ACHN (cell line): ENCODE measurements at regions not wholly inside any gene's neighbourhood (a gene's known extent, or its start where the extent isn't known, plus 50 kb on each side); places are given as distances from the start of the nearest gene placed in this dataset.

Experiments
- DNase-seq: peaks from one replicate; pipeline ENCODE4 v3.0.0-alpha.2; 2015
- in situ Hi-C: cut with HindIII; loops from 2 replicates; pipeline ENCODE4 v1.10.0; 2017; ENCODE audit warnings: low sequenced_read_pairs, low pct_ligation_motif_present, low pct_unique_long_range_greater_than_20kb

DNA sequence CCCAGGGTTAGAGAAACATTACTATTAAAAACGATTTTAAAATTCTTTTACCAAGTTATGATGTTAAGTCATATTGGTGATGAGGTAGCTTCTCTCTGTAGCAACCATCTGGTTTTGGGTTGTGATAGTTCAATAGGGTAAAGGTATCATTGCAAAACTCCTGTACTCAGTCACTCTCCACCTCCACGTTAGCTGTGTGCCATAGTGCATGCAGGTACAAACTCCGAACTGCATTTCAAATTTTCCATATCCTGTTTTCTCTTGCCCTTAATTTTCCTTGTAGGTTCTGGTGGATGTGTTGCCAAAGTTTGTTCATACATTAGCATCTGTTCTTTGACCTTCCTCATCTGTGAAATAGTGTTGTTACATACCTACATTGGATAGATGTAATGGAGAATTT lies 53.1 kb upstream of the ARRDC3 start:
- no peak for DNase-seq
- in situ Hi-C loops: no loop called here

DNA sequence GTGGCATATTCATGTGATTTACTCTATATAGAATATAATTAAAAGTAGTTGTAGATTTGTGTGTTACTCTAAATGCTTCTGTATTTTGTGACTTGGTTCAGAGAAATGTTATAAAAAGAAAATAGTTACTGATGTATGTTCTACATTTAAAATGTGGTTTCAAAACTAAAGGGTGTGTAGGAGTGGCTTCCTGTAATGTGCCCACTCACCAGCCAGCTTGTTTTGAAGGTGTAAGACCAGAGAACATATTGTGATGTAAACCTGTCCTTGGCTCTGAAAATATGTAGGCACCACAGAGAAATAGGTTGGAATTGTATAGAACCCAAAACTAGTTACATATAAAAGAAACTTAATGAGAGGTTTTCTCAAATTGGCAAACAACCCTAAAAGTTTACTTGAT lies 51.2 kb upstream of the ARRDC3 start:
- no peak for DNase-seq
- in situ Hi-C loops: no loop called here

- no peak for DNase-seq
- in situ Hi-C loops: no loop called here
Measured at GRCh38 chr5:91433861-91434260, 50.7 kb upstream of the ARRDC3 start.
